ENCODE measurements at regions not wholly inside any gene's neighbourhood (a gene's known extent, or its start where the extent isn't known, plus 50 kb on each side); places are given as distances from the start of the nearest gene placed in this dataset.

GRCh38 chr7:85573844-85574243, 387.0 kb upstream of the SEMA3D start:
- TF ChIP-seq, protein P1, sequence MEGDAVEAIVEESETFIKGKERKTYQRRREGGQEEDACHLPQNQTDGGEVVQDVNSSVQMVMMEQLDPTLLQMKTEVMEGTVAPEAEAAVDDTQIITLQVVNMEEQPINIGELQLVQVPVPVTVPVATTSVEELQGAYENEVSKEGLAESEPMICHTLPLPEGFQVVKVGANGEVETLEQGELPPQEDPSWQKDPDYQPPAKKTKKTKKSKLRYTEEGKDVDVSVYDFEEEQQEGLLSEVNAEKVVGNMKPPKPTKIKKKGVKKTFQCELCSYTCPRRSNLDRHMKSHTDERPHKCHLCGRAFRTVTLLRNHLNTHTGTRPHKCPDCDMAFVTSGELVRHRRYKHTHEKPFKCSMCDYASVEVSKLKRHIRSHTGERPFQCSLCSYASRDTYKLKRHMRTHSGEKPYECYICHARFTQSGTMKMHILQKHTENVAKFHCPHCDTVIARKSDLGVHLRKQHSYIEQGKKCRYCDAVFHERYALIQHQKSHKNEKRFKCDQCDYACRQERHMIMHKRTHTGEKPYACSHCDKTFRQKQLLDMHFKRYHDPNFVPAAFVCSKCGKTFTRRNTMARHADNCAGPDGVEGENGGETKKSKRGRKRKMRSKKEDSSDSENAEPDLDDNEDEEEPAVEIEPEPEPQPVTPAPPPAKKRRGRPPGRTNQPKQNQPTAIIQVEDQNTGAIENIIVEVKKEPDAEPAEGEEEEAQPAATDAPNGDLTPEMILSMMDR (IDR thresholded peaks at IDR 0.05; ENCODE audit: borderline replicate concordance, extremely low read depth, low read length, poor library complexity, severe bottlenecking) = no peak
- no peak for TF ChIP-seq EZH2 (IDR thresholded peaks at IDR 0.05; ENCODE audit: borderline replicate concordance, low read depth, low read length, severe bottlenecking)
